GM12865 (cell line): ENCODE measurements at regions not wholly inside any gene's neighbourhood (a gene's known extent, or its start where the extent isn't known, plus 50 kb on each side); places are given as distances from the start of the nearest gene placed in this dataset.

ENCODE experiments used
- DNase-seq: peaks from one replicate; pipeline ENCODE4 v3.0.0; 2010; ENCODE audit warnings: low read depth
- H3K4me3 ChIP-seq: 2 replicates; pipeline ENCODE4 v1.5.1; 2011; ENCODE audit warnings: mild to moderate bottlenecking, low read depth, low read length, control low read depth
- TF ChIP-seq, protein P1 (sequence below): IDR thresholded peaks from 2 replicates; pipeline ENCODE4 v1.5.1; 2011; ENCODE audit warnings: low read length, control low read depth, low read depth, inconsistent platforms; ENCODE audit not compliant: insufficient read depth; ENCODE audit errors: missing control alignments

DNA sequence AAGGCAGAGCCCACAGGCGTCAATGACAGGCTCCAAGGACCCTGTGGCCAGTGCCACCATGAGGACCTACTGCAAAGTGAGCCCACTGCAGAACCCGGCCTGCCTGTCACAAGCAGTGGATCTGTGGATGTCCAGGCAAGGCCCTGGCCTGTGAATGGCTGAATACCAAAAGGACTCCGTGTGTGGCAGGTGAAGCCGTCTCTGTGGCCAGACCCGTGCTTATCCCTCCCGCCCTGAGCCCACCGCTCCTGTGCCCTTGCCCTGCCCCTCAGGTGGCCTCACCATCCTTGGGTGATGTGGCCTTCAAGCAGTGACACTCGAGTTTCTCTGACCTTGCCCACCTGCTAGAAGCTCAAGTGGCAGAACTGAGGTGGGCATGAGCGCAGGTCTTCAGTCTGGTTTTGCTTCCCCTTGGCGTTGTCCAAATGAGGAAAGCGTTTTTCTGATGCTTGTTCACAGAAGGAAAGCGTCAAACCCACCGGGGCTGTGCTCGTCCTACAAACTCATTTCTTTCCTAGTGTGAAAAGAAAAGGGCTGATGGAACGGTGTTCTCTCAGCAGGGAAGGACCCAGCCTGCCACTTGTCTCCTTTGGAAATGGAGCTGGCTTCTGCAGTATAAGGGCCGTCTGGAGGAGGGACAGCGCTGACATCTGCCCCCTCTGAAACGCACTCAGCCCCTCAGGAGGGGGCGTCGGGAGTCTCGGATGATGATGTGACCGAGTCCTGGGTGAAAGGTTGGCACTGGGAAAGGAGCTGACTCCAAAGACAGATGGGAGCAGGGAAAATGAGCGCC, 377.7 kb upstream of the IRX4 start:
- TF ChIP-seq, protein P1, sequence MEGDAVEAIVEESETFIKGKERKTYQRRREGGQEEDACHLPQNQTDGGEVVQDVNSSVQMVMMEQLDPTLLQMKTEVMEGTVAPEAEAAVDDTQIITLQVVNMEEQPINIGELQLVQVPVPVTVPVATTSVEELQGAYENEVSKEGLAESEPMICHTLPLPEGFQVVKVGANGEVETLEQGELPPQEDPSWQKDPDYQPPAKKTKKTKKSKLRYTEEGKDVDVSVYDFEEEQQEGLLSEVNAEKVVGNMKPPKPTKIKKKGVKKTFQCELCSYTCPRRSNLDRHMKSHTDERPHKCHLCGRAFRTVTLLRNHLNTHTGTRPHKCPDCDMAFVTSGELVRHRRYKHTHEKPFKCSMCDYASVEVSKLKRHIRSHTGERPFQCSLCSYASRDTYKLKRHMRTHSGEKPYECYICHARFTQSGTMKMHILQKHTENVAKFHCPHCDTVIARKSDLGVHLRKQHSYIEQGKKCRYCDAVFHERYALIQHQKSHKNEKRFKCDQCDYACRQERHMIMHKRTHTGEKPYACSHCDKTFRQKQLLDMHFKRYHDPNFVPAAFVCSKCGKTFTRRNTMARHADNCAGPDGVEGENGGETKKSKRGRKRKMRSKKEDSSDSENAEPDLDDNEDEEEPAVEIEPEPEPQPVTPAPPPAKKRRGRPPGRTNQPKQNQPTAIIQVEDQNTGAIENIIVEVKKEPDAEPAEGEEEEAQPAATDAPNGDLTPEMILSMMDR = no peak

DNA sequence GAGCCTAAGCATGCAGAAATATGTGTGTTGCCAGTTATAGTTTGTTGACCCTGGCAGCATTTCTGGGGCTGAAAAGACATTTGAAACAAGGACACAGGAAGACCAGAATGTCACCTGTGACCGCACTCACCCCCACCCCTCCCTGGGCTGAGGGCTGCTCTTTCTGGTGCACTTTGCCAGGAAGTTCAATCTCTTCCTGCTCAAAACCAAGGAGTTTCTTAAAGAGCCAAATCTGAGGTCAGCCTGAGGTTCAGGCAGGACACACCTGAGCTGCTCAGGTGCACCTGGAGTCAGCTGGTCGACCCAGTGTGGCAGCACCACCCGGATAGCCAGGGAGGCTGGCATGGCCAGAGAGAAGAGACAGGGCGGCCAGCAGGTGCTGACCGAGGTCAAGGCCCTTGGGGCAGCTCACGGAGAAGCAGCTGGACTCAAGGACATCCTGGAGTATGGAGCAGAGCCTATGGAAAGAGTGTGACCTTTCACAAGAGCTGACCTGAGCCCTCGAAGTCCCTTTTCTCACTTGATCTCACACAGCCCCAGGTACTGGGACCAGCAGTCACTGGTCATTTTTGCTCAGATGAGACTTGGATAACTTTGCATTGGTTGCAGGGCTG, 376.9 kb upstream of the IRX4 start:
- no peak for DNase-seq
- no peak overlapping the region for H3K4me3 ChIP-seq
- TF ChIP-seq, protein P1 = no peak

More for the DNA sequence above, 377.7 kb upstream of the IRX4 start:
- H3K4me3 ChIP-seq = no peak overlapping the region
- no peak for DNase-seq

DNA sequence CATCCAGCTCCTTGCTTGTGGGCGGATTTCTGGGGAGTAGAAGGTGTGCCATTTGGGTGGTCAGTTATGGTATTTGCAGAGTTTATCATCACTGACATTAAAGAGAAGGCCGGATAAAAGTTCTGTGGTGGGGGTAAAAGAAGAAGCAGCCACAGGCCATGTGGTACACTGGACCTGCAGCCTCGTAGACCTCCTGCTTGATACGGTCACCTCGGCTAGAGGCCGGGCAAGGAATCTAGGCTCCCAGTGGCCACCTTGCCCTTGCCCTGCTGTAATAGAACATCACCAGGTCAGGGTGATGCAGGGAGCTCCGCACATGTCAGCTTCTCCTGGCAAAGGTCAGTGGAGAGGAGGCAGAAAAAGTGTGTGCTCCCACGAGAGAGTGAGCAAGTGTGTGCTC, 376.1 kb upstream of the IRX4 start:
- no peak for DNase-seq
- H3K4me3 ChIP-seq = no peak overlapping the region
- TF ChIP-seq, protein P1 = no peak

DNA sequence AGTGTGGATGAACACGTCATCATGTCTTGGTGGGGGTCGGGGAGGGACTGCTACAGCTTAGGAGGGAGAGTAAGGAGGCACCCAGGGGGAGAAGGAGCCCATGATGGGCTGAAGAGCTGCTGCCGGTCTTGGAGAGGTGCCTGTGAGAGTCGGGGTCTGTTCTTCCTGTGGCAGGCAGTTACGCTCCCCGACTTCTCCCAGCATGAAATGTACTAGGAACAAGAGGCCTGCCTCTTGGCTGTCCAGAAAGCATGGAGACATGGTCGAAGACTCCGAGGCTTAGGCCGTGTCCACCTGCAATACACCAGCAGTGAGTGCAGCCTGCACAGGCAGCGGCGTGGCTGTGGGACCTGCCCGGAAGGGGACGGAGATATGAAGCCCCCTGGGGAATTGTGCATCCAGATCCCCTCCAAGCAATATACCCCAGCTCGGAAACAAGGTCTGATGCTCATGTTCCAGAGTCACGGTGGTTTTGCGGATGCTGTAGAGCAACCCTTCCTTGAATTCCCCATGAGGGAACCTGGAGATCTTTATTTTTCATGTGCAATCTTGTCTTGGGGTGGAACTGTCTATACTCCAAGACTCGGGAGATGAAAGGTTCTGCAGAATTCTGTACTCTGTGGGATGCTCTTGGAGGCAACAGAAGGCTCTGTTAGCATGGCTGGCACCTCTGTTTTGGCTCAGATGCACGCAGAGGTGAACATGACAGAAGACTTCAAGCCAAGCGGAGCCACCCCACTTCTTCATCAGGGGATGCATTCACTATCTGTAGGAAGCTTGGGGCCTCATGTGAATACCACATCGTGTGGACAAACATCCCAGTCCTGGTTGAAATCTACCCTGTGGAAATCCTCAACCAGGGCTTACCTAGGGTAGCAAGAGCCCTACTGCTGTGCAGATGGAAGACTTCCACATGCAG, 374.9 kb upstream of the IRX4 start:
- H3K4me3 ChIP-seq = no peak overlapping the region
- no peak for DNase-seq
- TF ChIP-seq, protein P1 = no peak

DNA sequence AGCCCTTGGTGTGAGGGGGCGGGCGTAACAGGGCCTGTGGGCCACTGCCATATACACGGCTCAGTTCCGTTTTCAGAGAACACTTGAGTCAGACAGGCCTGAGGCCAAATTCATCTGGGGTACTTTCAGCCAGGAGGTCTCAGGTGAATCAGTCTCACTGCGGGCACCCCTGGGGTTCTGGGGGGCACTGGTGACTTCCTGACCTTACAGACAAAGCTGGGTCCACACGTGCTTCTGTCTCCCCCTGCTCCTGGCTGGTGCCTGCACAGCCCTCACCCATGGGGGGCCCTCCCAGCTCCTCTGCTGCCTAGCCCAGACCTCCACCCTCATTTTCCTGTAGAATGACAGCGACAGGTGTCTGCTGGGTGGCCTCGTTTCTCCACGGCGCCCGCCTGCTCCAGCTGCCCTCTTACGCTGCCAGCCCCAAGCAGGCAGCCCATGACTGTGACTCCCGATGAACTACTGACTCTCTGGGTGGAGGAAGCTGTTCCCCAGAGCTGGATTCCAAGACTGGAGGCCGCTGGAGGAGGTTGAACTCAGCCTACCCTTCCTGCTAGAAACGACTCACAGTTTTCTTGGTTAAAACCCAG, 374.1 kb upstream of the IRX4 start:
- no peak for DNase-seq
- no peak overlapping the region for H3K4me3 ChIP-seq
- TF ChIP-seq, protein P1 = no peak

DNA sequence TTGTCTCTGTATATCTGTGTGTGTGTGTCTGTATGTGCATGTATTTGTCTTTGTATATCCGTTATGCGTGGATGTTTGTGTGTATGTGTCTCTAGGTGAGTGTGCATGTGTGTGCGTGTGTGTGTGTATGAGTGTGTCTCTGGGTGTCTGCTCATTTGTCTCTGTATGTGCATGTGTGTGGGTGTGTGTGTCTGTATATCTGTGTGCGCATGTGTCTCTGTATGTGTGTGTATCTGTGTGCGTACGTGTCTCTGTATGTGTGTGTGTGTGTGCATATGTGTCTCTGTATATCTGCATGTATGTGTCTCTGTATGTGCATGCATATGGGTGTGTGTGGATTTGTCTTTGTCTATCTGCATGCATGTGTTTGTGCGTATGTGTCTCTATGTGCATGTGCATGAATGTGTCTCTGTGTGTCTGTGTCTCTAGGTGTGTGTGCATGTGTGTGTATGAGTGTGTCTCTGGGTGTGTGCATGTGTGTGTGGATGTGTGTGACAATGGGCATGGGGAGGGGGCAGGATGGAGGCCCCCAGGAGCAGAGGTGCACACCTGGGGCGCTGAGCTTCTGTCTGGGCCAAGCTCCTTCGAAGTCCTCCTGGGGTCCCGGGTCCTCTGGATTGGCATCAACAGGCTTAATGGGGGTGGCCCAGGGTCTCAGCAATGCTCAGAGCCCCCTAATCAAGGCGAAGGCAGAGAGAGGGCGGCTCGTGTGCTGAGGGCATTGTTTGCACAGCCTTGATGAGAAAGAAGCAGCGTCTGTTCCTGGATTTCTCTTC, 373.4 kb upstream of the IRX4 start:
- TF ChIP-seq, protein P1 = no peak
- no peak for DNase-seq
- H3K4me3 ChIP-seq = no peak overlapping the region
